HEK293 (cell line): ENCODE measurements at regions not wholly inside any gene's neighbourhood (a gene's known extent, or its start where the extent isn't known, plus 50 kb on each side); places are given as distances from the start of the nearest gene placed in this dataset.

ENCODE experiments used
- YY1 ChIP-seq: fragments of 450-650 bp; formaldehyde crosslinking; IDR thresholded peaks from 2 replicates; pipeline ENCODE4 v1.5.1; 2018; ENCODE audit warnings: missing biosample characterization, missing genetic modification characterization
- ZBTB20 ChIP-seq: fragments of 450-650 bp; formaldehyde crosslinking; IDR thresholded peaks from 2 replicates; pipeline ENCODE4 v1.5.1; 2016; ENCODE audit warnings: missing biosample characterization, missing genetic modification characterization
- ZBTB8A ChIP-seq: fragments of 450-650 bp; formaldehyde crosslinking; IDR thresholded peaks from 2 replicates; pipeline ENCODE4 v1.5.1; 2016; ENCODE audit warnings: missing biosample characterization, missing genetic modification characterization
- ZNF324 ChIP-seq: fragments of 450-650 bp; formaldehyde crosslinking; IDR thresholded peaks from 2 replicates; pipeline ENCODE4 v1.5.1; 2016; ENCODE audit warnings: missing biosample characterization, missing genetic modification characterization
- ZNF529 ChIP-seq: fragments of 450-650 bp; formaldehyde crosslinking; IDR thresholded peaks from 2 replicates; pipeline ENCODE4 v1.5.1; 2017; ENCODE audit warnings: missing genetic modification characterization, missing biosample characterization; ENCODE audit not compliant: insufficient replicate concordance
- ZNF600 ChIP-seq: fragments of 450-650 bp; formaldehyde crosslinking; IDR thresholded peaks from 2 replicates; pipeline ENCODE4 v1.5.1; 2016; ENCODE audit warnings: missing biosample characterization, missing genetic modification characterization
- ZNF658 ChIP-seq: fragments of 450-650 bp; formaldehyde crosslinking; IDR thresholded peaks from 2 replicates; pipeline ENCODE4; 2016; ENCODE audit warnings: missing biosample characterization, missing genetic modification characterization
- ZNF837 ChIP-seq: fragments of 450-650 bp; formaldehyde crosslinking; IDR thresholded peaks from 2 replicates; pipeline ENCODE4 v1.5.1; 2016; ENCODE audit warnings: missing biosample characterization, missing genetic modification characterization
- ZXDB ChIP-seq: fragments of 450-650 bp; formaldehyde crosslinking; IDR thresholded peaks from 2 replicates; pipeline ENCODE4 v1.5.1; 2016; ENCODE audit warnings: missing biosample characterization, missing genetic modification characterization
- TF ChIP-seq, protein P1 (sequence below): fragments of 450-650 bp; formaldehyde crosslinking; IDR thresholded peaks from 2 replicates; pipeline ENCODE4 v1.5.1; 2016; ENCODE audit warnings: missing biosample characterization, missing genetic modification characterization
- TF ChIP-seq, protein P2 (sequence below): fragments of 450-650 bp; formaldehyde crosslinking; IDR thresholded peaks from 2 replicates; pipeline ENCODE4 v1.5.1; 2016; ENCODE audit warnings: missing biosample characterization, missing genetic modification characterization
- TF ChIP-seq, protein P3 (sequence below): fragments of 450-650 bp; formaldehyde crosslinking; IDR thresholded peaks from 2 replicates; pipeline ENCODE4 v1.5.1; 2016; ENCODE audit warnings: missing biosample characterization, missing genetic modification characterization, borderline replicate concordance

DNA sequence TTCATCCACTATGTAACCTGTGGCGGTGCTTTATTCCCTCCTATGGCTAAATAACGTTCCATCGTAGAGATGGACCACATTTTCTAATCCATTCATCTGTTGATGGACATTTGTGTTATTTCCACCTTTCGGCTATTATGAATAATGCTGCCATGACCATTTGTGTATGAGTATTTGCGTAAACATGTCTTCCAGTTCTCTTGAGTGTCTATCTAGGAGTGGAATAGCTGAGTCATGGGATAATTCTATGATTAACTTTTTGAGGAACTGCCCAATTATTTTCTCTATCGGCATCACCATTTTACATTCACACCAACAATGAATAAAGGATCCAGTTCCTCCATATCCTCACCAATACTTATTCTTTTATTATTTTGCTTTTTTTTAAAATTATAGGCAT, 261.9 kb upstream of the SFSWAP start:
- TF ChIP-seq ZXDB (tag by site-specific recombination) (no peak), ZNF529 (no peak), ZNF658 (tag by site-specific recombination) (no peak), ZBTB8A (tag by site-specific recombination) (no peak), ZNF837 (tag by site-specific recombination) (no peak), ZBTB20 (tag by site-specific recombination) (no peak), ZNF324 (tag by site-specific recombination) (no peak), ZNF600 (no peak), YY1 (tag by site-specific recombination) (no peak)
- TF ChIP-seq, protein P1, sequence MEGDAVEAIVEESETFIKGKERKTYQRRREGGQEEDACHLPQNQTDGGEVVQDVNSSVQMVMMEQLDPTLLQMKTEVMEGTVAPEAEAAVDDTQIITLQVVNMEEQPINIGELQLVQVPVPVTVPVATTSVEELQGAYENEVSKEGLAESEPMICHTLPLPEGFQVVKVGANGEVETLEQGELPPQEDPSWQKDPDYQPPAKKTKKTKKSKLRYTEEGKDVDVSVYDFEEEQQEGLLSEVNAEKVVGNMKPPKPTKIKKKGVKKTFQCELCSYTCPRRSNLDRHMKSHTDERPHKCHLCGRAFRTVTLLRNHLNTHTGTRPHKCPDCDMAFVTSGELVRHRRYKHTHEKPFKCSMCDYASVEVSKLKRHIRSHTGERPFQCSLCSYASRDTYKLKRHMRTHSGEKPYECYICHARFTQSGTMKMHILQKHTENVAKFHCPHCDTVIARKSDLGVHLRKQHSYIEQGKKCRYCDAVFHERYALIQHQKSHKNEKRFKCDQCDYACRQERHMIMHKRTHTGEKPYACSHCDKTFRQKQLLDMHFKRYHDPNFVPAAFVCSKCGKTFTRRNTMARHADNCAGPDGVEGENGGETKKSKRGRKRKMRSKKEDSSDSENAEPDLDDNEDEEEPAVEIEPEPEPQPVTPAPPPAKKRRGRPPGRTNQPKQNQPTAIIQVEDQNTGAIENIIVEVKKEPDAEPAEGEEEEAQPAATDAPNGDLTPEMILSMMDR (tag by site-specific recombination), result no peak
- TF ChIP-seq, protein P2, sequence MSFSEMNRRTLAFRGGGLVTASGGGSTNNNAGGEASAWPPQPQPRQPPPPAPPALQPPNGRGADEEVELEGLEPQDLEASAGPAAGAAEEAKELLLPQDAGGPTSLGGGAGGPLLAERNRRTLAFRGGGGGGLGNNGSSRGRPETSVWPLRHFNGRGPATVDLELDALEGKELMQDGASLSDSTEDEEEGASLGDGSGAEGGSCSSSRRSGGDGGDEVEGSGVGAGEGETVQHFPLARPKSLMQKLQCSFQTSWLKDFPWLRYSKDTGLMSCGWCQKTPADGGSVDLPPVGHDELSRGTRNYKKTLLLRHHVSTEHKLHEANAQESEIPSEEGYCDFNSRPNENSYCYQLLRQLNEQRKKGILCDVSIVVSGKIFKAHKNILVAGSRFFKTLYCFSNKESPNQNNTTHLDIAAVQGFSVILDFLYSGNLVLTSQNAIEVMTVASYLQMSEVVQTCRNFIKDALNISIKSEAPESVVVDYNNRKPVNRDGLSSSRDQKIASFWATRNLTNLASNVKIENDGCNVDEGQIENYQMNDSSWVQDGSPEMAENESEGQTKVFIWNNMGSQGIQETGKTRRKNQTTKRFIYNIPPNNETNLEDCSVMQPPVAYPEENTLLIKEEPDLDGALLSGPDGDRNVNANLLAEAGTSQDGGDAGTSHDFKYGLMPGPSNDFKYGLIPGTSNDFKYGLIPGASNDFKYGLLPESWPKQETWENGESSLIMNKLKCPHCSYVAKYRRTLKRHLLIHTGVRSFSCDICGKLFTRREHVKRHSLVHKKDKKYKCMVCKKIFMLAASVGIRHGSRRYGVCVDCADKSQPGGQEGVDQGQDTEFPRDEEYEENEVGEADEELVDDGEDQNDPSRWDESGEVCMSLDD (tag by site-specific recombination), result no peak
- TF ChIP-seq, protein P3, sequence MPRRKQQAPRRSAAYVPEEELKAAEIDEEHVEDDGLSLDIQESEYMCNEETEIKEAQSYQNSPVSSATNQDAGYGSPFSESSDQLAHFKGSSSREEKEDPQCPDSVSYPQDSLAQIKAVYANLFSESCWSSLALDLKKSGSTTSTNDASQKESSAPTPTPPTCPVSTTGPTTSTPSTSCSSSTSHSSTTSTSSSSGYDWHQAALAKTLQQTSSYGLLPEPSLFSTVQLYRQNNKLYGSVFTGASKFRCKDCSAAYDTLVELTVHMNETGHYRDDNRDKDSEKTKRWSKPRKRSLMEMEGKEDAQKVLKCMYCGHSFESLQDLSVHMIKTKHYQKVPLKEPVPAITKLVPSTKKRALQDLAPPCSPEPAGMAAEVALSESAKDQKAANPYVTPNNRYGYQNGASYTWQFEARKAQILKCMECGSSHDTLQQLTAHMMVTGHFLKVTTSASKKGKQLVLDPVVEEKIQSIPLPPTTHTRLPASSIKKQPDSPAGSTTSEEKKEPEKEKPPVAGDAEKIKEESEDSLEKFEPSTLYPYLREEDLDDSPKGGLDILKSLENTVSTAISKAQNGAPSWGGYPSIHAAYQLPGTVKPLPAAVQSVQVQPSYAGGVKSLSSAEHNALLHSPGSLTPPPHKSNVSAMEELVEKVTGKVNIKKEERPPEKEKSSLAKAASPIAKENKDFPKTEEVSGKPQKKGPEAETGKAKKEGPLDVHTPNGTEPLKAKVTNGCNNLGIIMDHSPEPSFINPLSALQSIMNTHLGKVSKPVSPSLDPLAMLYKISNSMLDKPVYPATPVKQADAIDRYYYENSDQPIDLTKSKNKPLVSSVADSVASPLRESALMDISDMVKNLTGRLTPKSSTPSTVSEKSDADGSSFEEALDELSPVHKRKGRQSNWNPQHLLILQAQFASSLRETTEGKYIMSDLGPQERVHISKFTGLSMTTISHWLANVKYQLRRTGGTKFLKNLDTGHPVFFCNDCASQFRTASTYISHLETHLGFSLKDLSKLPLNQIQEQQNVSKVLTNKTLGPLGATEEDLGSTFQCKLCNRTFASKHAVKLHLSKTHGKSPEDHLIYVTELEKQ (tag by site-specific recombination), result no peak
